GM23338 (cell line): ENCODE measurements at regions not wholly inside any gene's neighbourhood (a gene's known extent, or its start where the extent isn't known, plus 50 kb on each side); places are given as distances from the start of the nearest gene placed in this dataset.

Experiments used
- ATAC-seq: fragments of 200-7000 bp; cut with Tn5 transposase; 3 replicates; pipeline ENCODE4 v1.9.1; 2020
- DNase-seq: peaks from one replicate; pipeline ENCODE4 v3.0.0-alpha.2; 2015; ENCODE audit warnings: low spot score
- H2AFZ ChIP-seq: fragments of 200-600 bp; sonication (generic); 2 replicates; pipeline ENCODE4 v1.8.0; 2016; ENCODE audit warnings: antibody characterized with exemption, mild to moderate bottlenecking, moderate library complexity
- H3F3A ChIP-seq: fragments of 200-600 bp; sonication (generic); replicated peaks from 2 replicates; pipeline ENCODE4 v1.8.0; 2017; ENCODE audit warnings: antibody characterized with exemption, mixed run types, low read depth
- H3K27ac ChIP-seq: fragments of 200-600 bp; sonication (generic); 2 replicates; pipeline ENCODE4 v1.6.1; 2016; ENCODE audit warnings: low read depth
- H3K27me3 ChIP-seq: fragments of 200-600 bp; sonication (generic); 2 replicates; pipeline ENCODE4 v1.8.0; 2016; ENCODE audit warnings: mild to moderate bottlenecking, mixed run types, moderate library complexity; ENCODE audit not compliant: insufficient read depth
- H3K36me3 ChIP-seq: fragments of 200-600 bp; sonication (generic); 2 replicates; pipeline ENCODE4 v1.8.0; 2016; ENCODE audit warnings: mild to moderate bottlenecking; ENCODE audit not compliant: insufficient read depth
- H3K4me1 ChIP-seq: fragments of 200-600 bp; sonication (generic); 2 replicates; pipeline ENCODE4 v1.8.0; 2016; ENCODE audit warnings: mild to moderate bottlenecking, moderate library complexity; ENCODE audit not compliant: insufficient read depth
- H3K4me2 ChIP-seq: fragments of 200-600 bp; sonication (generic); 2 replicates; pipeline ENCODE4 v1.7.1; 2017; ENCODE audit warnings: mixed run types
- H3K4me3 ChIP-seq: fragments of 200-600 bp; sonication (generic); 2 replicates; pipeline ENCODE4 v1.6.1; 2016; ENCODE audit warnings: mixed run types
- H3K79me2 ChIP-seq: fragments of 200-600 bp; sonication (generic); replicated peaks from 2 replicates; pipeline ENCODE4 v1.8.0; 2017; ENCODE audit warnings: mild to moderate bottlenecking; ENCODE audit not compliant: insufficient read depth
- H3K9me2 ChIP-seq: fragments of 200-600 bp; sonication (generic); 2 replicates; pipeline ENCODE4 v1.8.0; 2017; ENCODE audit not compliant: insufficient read depth
- H4K20me1 ChIP-seq: fragments of 200-600 bp; sonication (generic); replicated peaks from 2 replicates; pipeline ENCODE4 v1.8.0; 2017; ENCODE audit warnings: mild to moderate bottlenecking; ENCODE audit not compliant: insufficient read depth
- H3K27ac Mint-ChIP-seq: 2 replicates; pipeline ENCODE4 v1.8.0; 2020; ENCODE audit warnings: inconsistent platforms, mild to moderate bottlenecking, moderate library complexity, mixed read lengths
- H3K27me3 Mint-ChIP-seq: 3 replicates; pipeline ENCODE4 v1.8.0; 2022; ENCODE audit warnings: low read depth, mild to moderate bottlenecking, moderate library complexity, mixed read lengths, inconsistent platforms; ENCODE audit not compliant: insufficient read depth, poor library complexity
- H3K36me3 Mint-ChIP-seq: 3 replicates; pipeline ENCODE4 v1.8.0; 2021; ENCODE audit warnings: low read depth, mild to moderate bottlenecking, inconsistent platforms, moderate library complexity, mixed read lengths
- H3K4me1 Mint-ChIP-seq: 3 replicates; pipeline ENCODE4 v1.8.0; 2020; ENCODE audit warnings: mild to moderate bottlenecking, inconsistent platforms, mixed read lengths
- H3K4me3 Mint-ChIP-seq: 3 replicates; pipeline ENCODE4 v1.8.0; 2021; ENCODE audit warnings: moderate library complexity, mild to moderate bottlenecking, inconsistent platforms, mixed read lengths
- H3K9me3 Mint-ChIP-seq: 3 replicates; pipeline ENCODE4 v1.8.0; 2020; ENCODE audit warnings: moderate library complexity, mild to moderate bottlenecking, inconsistent platforms, mixed read lengths
- EZH2phosphoT487 ChIP-seq: fragments of 200-600 bp; sonication (generic); IDR thresholded peaks from one replicate; pipeline ENCODE4 v1.8.1; 2018; ENCODE audit warnings: antibody characterized with exemption; ENCODE audit not compliant: unreplicated experiment
- NANOG ChIP-seq: IDR thresholded peaks from 2 replicates; pipeline ENCODE4 v1.6.1; 2016; ENCODE audit warnings: antibody characterized with exemption, borderline replicate concordance
- STAT1 ChIP-seq: IDR thresholded peaks from one replicate; pipeline ENCODE4 v1.6.1; 2016; ENCODE audit warnings: antibody characterized with exemption; ENCODE audit not compliant: unreplicated experiment
- ZNF114 ChIP-seq: fragments of 250-450 bp; sonication (Bioruptor Pico); IDR thresholded peaks from 2 replicates; pipeline ENCODE4 v1.5.0; 2020; ENCODE audit warnings: mild to moderate bottlenecking, moderate library complexity
- TF ChIP-seq, protein P1 (sequence below): fragments of 250-450 bp; sonication (Bioruptor Pico); IDR thresholded peaks from 2 replicates; pipeline ENCODE4 v1.5.0; 2020; ENCODE audit warnings: mild to moderate bottlenecking, moderate library complexity

DNA sequence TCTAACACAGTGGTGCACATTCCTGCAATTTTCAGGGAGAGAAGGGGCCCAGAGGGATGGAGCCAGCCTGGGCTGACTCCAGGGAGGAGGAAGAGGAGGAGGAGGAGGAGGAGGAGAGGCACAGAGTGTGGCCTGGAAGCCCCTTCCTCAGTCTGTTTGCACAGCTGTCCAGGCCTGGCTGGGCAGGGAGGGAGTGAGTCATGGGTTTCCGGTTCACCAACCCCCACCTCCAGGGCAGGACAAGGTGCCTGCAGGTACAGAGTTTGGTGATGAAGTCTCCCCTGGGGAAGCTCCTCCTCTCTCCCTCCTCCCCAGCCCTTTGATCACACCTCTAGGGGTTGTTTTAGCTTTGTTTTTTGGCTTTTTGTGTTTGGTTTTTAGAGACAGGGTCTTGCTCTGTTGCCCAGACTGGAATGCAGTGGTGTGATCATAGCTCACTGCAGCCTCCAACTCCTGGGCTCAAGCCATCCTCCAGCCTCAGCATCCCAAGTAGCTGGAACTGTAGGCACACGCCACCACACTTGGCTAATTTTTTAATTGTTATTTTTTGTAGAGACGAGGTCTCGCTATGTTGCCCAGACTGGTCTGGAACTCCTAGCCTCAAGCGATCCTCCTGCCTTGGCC is 77.5 kb upstream of the CUX1 start (continued):
- TF ChIP-seq, protein P1, sequence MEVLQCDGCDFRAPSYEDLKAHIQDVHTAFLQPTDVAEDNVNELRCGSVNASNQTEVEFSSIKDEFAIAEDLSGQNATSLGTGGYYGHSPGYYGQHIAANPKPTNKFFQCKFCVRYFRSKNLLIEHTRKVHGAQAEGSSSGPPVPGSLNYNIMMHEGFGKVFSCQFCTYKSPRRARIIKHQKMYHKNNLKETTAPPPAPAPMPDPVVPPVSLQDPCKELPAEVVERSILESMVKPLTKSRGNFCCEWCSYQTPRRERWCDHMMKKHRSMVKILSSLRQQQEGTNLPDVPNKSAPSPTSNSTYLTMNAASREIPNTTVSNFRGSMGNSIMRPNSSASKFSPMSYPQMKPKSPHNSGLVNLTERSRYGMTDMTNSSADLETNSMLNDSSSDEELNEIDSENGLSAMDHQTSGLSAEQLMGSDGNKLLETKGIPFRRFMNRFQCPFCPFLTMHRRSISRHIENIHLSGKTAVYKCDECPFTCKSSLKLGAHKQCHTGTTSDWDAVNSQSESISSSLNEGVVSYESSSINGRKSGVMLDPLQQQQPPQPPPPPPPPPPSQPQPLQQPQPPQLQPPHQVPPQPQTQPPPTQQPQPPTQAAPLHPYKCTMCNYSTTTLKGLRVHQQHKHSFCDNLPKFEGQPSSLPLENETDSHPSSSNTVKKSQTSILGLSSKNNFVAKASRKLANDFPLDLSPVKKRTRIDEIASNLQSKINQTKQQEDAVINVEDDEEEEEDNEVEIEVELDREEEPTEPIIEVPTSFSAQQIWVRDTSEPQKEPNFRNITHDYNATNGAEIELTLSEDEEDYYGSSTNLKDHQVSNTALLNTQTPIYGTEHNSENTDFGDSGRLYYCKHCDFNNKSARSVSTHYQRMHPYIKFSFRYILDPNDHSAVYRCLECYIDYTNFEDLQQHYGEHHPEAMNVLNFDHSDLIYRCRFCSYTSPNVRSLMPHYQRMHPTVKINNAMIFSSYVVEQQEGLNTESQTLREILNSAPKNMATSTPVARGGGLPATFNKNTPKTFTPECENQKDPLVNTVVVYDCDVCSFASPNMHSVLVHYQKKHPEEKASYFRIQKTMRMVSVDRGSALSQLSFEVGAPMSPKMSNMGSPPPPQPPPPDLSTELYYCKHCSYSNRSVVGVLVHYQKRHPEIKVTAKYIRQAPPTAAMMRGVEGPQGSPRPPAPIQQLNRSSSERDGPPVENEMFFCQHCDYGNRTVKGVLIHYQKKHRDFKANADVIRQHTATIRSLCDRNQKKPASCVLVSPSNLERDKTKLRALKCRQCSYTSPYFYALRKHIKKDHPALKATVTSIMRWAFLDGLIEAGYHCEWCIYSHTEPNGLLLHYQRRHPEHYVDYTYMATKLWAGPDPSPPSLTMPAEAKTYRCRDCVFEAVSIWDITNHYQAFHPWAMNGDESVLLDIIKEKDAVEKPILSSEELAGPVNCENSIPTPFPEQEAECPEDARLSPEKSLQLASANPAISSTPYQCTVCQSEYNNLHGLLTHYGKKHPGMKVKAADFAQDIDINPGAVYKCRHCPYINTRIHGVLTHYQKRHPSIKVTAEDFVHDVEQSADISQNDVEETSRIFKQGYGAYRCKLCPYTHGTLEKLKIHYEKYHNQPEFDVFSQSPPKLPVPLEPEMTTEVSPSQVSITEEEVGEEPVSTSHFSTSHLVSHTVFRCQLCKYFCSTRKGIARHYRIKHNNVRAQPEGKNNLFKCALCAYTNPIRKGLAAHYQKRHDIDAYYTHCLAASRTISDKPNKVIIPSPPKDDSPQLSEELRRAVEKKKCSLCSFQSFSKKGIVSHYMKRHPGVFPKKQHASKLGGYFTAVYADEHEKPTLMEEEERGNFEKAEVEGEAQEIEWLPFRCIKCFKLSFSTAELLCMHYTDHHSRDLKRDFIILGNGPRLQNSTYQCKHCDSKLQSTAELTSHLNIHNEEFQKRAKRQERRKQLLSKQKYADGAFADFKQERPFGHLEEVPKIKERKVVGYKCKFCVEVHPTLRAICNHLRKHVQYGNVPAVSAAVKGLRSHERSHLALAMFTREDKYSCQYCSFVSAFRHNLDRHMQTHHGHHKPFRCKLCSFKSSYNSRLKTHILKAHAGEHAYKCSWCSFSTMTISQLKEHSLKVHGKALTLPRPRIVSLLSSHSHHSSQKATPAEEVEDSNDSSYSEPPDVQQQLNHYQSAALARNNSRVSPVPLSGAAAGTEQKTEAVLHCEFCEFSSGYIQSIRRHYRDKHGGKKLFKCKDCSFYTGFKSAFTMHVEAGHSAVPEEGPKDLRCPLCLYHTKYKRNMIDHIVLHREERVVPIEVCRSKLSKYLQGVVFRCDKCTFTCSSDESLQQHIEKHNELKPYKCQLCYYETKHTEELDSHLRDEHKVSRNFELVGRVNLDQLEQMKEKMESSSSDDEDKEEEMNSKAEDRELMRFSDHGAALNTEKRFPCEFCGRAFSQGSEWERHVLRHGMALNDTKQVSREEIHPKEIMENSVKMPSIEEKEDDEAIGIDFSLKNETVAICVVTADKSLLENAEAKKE = no peak
- TF ChIP-seq NANOG (no peak), STAT1 (no peak)

DNA sequence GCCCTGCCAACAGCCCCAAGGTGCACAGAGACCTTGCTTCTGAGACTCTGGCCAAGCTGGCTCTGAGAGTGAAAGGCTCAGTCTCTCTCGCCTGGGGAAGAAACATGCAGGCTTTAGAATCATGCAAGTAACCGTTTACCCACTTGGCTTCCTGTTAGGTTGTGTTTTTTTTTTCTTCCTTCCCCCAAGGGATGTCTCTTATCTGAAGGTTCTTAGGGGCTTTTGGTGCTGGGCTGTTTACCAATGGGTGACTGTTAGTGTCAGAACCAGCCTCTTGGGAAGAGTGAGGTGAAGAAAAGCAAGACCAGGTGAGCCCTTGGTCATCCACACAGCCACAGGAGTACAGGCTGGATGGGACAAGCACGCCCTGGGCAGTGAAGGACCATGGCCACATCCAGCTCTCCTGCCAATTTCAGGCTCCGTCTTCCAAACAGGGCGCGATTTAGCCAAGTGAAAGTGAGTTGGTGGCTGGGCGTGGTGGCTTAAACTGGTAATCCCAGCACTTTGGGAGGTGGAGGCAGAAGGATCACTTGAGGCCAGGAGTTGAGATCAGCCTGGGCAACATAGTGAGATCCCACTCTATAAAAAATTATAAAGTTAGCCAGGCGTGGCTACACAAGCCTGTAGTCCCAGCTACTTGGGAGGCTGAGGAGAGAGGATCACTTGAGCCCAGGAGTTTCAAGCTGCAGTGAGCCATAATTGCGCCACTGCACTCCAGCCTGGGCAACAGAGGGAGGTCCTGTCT is 76.3 kb upstream of the CUX1 start:
- H3K36me3 Mint-ChIP-seq = no peaks in the 10 kb centered on the region
- Histone ChIP-seq H2AFZ (no peak overlapping the region), H4K20me1 (no peaks in the 10 kb centered on the region), H3K4me3 (no peak overlapping the region), H3K79me2 (no peaks in the 10 kb centered on the region), H3K4me1 (peaks cover 15% of the 10 kb centered on the region), H3K36me3 (no peaks in the 10 kb centered on the region; the same call in 1 of the 2 replicates), H3K4me2 (no peak overlapping the region), H3K27ac (no peak overlapping the region), H3K9me2 (no peaks in the 10 kb centered on the region), H3F3A (0 out of 2 replicates have a peak, but pooled peaks cover 4% of the 10 kb centered on the region), H3K27me3 (no peaks in the 10 kb centered on the region)
- H3K4me3 Mint-ChIP-seq = no peak overlapping the region
- no peaks in the 10 kb centered on the region for H3K9me3 Mint-ChIP-seq
- H3K4me1 Mint-ChIP-seq = peaks cover 8% of the 10 kb centered on the region
- ATAC-seq (no peak), DNase-seq (no peak)
- TF ChIP-seq ZNF114 (no peak), EZH2phosphoT487 (no peak)
- H3K27me3 Mint-ChIP-seq = peaks cover 5% of the 10 kb centered on the region
- no peak overlapping the region for H3K27ac Mint-ChIP-seq
